Putamen (tissue), 1 donor: ENCODE measurements at regions not wholly inside any gene's neighbourhood (a gene's known extent, or its start where the extent isn't known, plus 50 kb on each side); places are given as distances from the start of the nearest gene placed in this dataset.

ENCODE experiments used
- DNase-seq: peaks from one replicate; pipeline ENCODE4 v3.0.0-alpha.2; 2016; ENCODE audit warnings: low spot score

- no peak for DNase-seq
Measured at GRCh38 chr11:122346006-122346405, 230.0 kb upstream of the BLID start.

DNA sequence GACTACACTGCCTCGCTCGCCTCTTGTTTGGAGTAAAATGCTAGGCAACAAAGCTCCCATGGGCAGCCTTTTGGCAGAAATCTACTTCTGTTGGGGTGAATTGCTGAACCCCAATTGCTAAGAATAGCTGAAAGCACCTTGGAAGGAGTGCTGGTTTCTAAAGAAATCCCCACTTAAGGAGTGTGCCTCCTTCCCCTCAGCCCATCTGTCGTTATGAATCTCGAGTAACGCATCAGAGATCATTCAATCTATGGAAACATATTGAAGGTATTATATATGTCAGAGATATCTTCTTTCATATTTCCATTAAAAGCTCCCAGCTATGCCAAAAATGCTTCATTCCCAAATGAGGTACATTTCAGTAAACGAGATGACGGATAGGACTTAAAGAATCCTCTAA is 229.6 kb upstream of the BLID start:
- no peak for DNase-seq

DNA sequence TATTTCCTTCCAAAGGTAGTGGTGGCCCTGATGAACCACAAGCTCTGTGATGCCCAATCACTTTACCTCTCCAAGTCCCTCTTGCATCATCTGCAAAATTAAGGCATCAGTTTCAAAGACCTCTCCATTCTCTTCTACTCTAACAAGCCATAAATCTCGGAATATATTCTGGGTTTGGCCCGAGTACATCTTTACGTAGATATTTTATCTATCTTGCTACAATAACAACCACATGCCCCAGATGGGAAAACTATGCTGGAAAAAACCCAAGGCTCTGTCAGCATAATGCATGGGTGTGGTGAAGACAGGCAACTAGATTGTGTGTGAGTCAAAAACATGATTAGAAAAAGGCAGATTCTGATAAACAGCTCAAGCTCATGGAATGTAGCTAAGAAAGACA is 228.2 kb upstream of the BLID start:
- DNase-seq = no peak

- no peak for DNase-seq
Measured at GRCh38 chr11:122343210-122343609, 227.2 kb upstream of the BLID start.

DNA sequence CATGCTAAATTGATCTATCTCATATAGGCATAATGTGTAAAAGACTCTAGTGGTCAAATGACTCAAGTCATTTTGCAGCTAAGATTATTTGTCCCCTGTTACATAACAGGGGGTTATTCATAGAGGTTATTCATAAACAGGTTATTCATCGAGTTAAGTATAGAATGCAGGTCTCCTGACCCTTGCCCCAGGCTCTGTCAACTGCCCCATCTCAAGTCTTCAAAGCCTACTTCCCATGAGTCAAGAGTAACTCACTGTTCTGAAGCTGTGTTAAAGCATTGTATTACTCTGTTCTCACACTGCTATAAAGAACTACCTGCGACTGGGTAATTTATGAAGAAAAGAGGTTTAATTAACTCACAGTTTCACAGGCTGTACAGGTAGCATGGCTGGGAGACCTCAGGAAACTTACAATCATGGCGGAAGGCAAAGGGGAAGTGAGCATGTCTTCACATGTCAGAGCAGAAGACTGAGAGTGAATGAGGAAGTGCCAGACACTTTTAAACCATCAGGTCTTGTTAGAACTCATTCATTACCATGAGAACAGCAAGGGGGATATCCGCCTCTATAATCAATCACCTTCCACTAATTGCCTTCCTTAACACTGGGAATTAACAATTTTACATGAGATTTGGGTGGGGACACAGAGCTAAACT is 226.2 kb upstream of the BLID start:
- DNase-seq = no peak

DNA sequence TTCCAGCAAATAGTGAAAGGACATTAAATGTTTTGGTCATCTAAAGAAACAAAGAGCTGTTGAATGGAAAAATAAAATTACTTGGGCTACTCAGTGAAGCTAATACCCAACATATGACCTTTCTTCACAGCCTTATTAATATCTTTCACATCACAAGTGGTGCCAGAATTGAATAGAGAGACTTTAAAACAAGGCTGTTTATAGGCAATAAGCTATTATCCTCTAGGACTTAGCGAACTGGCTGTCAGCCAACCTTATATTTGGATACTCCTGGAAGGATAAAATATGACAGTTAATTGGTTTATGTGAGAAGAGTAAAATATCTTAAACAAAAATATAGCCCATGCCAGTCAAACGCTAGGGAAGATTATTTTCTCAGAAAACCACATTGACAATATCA is 225.5 kb upstream of the BLID start:
- no peak for DNase-seq

DNA sequence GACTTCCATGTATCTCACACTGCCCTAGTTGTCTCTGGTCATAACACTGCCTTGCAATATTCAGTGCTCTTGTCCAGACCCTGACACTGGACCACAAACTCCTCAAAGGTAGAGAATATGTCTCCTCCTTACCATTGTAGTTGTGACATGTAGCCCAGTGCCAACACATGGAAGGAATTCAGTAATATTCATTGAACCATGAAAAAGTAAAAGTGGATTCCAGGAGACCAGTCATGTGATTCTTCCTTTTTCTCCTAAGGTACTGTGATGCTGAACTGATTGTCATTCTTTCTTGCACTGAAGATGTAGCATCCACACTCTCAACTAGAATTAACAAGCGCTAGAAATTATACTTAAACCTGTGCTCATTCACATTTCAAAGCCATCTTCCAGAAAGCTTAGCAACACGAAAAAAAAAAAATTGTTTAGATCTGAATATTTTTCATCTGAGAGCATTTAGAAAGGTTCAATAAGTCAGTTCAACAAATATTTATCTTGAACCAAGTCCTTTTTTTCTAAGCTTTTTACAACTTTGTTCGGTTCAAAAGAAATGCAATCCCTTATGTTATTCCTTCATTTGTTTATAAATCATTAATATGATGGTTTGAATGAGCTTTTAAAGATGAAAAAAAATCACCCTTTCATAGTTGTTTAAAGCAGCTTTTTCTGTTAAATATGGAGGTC is 224.7 kb upstream of the BLID start:
- DNase-seq = no peak

GRCh38 chr11:122339436-122340060 is 223.5 kb upstream of the BLID start:
- no peak for DNase-seq

DNA sequence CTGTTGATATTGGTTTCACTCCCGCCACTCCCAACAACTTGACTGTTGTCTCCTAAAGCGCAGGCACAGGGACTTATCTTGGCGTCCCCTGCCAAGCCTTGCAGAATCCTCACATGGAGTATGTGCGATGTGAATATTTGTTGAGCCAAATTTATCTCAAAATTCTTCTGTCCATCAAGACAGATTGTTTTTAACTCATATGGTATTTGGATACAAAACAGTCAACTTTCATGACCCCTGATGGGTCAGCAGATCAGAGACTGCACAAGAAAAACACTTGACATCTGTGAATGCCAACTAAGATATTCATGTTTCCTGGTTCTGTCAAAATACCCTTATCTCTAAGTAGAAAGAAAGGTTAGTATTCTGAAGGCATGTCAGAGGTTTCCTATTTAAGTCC is 221.7 kb upstream of the BLID start:
- no peak for DNase-seq

- no peak for DNase-seq
Measured at GRCh38 chr11:122337241-122337640, 221.2 kb upstream of the BLID start.

DNA sequence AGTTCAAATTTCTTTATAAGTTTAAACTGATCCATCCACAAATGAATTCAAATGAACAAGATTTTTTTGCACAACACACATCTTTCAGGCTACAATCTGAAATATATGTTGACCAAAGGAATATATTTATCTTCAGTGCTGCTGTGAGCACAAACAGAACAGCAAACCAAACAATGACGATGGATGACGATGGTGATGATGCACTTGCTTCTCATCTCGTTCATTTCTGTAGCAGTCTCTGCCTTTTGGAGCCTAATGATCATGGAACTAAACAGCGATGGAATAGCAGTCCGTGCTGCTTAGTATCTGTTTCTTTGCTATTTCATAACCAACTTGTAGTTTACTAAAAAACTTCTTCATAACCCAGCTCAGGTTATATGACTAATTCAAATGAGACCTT is 220.7 kb upstream of the BLID start:
- DNase-seq = no peak

DNA sequence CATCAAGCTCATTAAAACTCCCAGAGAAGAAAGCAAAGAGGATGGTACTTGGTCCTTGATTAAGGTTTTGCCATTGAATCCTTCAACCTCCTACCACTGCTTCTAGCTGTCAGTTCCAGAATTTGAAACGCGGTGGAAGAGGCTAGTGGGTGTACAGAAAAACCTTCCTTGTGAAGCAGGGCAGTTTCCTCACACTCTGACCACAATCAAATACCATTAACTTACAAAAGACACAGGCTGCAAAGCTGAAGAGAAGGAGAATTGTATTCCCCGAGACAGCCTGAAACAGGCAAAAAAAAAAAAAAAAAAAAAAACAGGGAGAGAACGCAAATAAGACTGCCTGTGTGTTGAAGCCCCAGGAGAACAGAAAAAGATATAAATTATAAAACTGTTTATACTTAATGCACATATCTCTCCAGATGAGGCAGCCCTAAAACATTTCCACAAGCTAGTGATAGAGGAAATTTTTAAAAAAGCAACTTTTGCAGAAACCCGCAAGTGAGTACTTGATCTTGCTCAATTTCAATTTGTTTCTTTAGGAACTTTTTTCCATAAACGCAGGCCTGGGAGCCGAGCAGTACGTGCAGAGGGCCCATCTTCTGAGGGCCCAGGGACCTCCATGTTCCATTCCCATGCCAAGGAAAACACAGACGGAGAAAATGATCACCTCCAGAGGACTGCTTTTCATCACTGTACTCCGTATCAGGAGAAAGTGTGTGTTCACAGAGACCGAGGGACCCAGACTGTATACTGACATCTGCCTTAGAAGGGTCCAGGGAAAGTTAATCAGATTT is 218.7 kb upstream of the BLID start:
- no peak for DNase-seq

DNA sequence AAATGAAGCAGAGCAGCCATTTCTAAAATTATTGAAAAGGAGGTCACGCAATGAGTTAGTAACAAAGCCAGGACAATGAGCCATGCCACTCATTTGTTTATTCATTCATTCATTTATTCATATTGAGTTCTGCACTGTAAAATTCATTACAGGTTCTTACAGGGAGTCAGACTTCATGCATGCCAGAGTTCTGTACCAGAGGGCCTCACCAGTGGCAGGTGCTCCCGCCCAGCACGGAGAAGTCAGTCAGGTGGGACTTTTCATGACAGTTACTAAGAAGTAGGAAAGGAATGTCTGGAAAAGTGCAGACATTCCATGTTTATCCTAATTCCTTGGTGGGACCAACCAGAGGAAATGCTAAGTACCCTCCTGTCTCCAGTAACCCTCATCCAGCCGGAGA is 217.5 kb upstream of the BLID start:
- no peak for DNase-seq

DNA sequence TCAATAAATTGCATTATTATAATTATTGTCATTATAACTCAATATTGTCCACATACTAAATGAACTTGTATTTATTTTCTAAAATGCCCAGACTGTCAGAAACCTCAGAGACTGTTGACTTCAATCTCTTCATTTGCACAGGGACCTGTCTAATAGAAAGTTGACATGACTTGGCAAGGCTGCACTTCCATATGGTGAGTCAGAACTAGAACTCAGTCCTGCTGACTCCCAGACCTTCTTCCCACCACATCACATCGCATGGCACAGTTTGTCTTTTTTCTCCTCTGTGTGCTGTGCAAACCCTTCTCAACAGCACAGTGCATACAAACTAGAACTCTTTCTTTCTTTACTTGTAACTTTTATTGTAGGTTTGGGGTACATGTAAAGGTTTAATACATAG is 215.1 kb upstream of the BLID start:
- no peak for DNase-seq

DNA sequence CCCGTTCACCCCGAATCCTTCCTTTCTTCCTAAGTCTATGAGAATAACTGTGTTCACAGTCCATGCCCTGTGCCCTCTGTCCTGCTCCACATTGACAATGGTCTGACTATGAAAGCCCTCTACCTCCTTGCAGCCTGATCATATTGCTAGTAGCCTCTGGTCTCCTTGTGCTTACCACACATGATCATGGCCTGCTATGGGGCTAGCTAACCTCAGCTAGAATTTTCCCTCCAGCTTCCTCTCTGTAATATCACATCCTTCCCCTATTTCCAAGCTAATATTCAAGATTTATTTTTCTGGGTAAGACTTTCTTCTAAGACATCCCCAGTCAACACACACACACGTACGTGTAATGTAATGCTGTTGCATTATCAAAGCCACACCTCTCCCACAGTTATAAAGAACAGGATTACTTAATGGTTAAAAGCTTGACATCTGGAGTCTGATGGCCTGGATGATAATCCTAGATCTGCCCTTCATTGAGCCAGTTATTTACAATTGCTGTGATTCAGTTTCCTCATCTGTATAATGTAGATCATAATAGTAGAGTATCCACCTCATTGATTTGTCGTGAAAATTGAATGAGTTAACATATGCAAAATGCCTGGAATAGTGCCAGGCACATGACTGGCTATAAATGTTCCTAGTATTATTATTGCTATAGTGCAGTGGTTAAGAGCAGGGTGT is 214.4 kb upstream of the BLID start:
- no peak for DNase-seq

DNA sequence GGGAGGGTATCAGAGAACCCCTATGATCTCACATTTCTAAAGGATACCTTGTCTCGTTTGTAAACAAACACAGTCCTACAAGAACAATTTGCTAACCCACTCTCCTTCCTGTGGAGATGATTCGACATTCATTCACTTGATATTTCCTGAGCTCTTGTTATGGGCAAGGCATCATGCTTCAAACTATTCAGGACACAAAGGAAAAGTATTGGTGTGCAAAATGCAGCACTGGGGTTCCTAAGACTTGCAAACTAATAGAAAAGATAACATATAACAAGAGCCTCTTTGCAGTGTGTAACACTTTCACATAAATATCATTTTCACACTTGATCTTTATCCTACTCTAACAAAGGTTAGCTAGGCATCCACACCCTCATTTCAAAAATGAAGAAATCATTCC is 211.5 kb upstream of the BLID start:
- DNase-seq = no peak

DNA sequence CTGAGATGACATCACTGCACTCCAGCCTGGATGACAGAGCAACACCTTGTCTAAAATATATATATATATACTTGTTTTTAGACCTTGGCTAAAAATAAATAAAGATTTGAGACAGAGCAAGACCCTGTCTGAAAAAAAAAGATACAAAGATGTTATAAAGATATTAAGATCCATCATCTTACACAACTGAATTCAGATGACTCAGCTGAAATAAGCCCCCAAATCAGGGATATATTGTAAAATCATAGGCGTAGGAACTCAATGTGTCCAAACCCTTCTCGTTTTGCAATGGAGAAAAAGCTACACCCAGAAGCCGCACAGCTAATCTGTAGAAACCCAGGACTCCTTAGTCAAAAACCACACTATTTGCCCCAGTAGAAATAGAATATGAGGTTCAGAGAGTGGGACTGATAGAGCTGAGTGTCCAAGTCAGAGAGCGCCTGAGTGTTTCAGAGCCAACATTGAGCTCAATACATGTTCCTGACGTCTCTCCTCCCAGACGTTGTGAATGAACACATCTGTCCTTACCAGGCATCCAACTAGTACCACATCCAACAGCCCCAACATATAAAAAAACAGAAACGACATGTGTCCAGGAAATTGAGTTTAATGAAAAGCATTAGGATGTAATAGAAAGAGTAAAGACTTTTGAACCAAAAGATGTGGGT is 207.9 kb upstream of the BLID start:
- no peak for DNase-seq

DNA sequence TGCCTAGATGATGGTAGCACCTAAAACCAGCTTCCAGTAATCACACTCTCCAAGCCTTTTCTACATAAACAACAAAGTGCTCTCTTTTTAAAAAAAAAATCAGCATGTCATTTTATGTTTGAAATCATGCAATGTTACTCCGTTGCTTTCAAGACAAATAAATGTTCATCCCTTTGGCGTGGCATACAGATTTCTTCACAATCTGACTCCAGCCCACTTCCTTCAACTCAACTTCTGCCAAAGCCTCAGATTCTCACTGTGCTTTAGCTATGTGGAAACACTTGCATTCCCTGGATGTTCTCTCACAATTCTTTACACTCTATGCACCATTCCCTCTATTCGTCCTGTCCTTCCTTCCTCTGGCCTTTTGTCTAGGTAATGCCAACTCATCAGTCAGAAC is 206.3 kb upstream of the BLID start:
- no peak for DNase-seq

DNA sequence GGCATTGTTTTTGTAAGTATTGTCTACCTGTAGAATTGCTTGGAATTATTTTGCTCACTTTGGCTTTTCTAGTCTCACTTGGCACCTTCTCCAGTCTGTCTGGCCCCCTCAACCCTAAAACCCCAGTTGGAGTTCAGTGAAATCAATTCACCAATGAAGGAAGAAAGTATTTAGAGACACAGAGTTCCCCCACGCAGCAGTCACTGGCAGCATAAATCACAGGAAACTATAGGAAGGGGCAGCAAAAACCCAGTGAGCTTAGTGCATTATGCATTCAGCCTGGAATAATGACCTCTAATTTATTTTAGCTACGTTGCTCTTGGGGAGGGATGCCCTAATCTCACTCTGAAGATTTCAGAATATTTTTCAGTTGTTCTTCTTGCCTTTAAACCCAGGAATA is 204.7 kb upstream of the BLID start:
- no peak for DNase-seq

DNA sequence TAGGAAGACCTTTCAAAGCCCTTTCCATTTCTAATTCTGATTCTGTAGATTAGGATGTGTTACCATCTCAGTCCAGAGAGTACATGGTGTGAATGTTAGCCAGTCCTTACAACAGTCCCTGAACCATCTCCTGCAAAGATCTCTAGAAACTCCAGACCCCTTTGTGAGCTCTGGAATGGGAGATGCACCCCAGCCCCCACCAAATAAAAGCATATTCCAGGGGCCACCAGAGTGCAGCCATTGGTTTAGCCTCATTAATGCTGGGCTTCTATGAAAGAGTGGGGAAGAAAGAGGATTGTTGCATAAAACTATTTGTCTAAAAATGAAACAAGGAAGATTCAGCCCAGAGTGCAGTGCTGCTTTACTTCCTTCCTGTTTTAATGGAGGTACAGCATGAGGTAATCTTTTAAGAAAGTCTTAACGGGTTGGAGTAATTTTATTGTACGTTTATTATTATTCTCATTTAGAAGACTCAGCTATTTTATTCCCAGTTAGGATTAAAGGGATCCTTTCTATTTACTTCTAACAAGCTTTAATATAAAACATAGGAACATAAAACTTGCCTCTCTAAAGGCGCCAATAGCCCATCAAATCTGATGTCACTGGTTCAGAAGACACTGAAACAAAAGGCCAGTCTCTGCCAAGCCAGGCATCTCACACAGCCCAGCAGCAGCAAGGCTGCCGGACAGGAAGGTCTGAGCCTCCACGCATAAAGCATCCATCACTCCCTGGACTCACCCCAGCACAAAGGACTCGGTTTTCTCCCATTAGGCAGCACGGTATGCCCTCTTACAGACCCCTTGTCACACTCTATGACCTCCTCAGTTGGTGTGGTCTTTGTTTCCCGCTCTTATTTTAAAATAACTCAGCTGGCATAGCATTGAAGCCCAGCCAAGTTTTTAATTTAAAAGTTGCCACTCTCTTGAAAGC is 203.9 kb upstream of the BLID start:
- DNase-seq = peak; percentile 78

- peak; percentile 23 for DNase-seq
Measured at GRCh38 chr11:122319085-122319484, 203.1 kb upstream of the BLID start.
